Stimulated activated CD4-positive, alpha-beta T cell treated with anti-CD3 and anti-CD28 coated beads, TNF-alpha, amount 100 ng/mL, for 1 hour (primary cell): ENCODE measurements at regions not wholly inside any gene's neighbourhood (a gene's known extent, or its start where the extent isn't known, plus 50 kb on each side); places are given as distances from the start of the nearest gene placed in this dataset.

Experiments used
- DNase-seq, 3 donors: peaks; one replicate each; pipeline ENCODE4 v3.0.0-alpha.2; 2020; ENCODE audit warnings: low read depth in 3 of 3, low spot score in 1 of 3

DNA sequence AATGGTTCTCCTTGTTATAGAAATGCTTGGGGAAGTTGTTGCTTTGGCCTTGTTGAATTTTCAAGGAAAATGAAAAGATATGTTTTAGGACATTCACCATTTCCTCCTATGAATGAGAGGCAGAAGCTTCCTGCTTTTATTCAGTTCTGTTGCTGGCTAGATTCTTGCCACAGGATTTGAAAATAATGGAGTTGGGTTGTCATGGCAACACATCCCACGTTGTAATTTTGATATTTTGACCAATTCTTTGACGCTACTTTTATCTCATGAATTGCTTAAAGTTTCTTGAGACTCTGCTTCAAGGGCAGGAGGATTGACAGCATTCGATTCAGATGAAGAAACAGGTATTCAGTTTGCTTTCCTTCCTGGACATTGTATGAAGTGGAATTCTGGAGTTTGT is 331.5 kb downstream of the PRDM2 start:
- DNase-seq = no peak

DNA sequence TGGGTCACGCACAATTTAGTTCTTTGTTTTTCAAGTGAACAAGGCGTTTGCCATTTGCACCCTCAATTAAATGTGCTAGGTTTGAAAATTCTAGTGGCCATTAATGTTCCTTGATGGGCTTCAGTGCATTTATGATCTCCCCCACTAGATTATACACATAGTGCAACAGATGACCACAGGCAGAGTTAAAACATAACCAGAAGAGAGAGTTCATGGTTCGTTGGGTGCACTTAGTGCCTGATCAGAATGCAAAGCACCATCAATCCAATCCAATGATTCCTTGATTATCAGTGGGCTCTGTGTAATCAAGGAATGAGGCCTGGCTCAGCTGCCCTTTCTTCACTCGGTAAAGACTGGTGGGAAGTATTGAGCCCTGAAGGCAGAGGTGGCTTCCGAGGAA is 334.5 kb downstream of the PRDM2 start:
- DNase-seq = no peak

DNA sequence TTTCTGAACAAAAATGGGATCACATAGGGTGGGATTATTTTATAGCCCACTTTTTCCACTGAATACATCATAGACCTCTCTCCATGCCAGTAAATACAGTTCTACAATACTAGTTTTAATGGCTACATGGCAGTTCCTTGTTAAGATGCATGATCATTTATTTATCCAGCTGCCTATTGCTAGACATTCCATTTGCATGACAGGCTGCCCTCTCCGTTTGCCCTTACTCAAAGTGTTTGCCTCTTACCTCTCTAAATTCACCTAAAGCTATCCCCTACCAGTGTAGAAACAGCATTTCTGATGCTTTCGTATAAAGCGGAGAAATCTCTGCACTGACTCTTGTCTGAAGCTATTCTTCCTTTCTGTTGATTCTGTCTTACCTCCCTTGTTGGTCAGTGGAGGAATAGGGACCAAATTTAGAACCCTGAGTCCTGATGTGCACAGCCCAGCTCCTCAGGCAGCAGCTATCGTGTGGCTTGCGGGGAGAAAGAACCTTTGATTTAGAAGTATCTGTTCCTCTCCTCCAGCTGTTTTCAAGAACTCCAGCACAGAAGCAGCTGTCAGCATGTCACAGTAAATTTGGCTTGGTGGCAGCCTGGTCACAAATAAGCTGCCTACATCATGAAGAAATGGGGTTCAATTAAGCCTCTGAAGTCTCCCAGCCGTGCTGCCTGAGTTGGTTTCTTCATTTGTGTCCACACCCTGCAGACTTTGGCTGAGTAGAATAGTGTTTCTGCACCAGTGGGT is 337.3 kb downstream of the PRDM2 start:
- no peak for DNase-seq

DNA sequence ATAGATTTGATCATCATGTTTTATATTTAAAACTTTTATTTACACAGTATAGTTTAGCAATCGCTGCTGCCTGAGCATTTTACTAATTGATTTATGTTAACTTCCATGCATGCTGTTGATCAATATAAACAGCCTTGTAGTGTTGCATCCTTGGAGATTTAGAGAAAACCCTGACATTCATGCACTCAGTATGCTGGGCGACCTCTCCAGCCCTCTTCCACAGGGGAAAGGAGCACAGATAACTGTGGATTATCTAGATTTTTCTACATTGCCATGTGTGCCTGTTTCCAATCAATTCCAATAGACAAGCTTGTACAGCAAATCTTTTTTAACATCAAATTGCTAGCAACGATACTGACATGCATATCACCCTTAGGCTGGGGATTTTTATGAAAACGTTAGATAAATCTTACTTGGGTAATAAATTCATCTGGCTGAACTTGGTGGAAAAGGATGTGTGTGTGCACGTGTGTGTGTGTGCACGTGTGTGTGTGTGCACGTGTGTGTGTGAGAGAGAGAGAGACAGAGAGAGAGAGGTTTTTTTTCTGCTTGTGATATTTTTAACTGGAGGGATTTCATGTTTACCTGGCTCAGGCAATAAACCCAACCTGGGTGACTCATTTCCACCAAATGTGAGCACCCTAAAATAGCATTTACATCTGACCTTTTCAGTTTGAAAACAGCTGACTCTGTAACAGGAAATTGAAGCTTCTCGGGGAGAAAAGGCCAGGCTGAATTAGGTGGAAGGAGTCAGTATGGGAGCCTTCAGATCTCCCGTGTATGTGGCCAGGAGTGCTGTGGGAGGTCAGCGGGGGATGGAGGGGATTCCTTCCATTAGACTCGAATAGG is 339.8 kb downstream of the PRDM2 start:
- DNase-seq = no peak

DNA sequence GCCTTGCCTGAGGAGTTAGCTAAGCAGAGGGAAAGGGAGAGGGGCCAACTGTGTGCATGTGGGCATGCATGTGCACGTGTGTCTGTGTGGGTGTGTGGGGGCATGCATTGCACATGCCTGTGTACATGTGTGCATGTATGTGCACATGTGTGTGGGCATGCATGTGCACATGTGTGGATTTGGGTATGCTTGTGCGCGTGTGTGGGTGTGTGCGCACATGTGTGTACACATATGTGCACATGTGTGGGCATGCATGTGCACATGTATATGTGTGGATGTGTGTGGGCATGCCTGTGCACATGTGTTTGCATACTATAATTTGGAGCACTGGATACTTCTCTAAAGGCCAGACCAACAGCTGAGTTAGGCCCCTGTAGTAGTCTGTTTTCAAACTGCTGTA is 350.0 kb downstream of the PRDM2 start:
- no peak for DNase-seq

DNA sequence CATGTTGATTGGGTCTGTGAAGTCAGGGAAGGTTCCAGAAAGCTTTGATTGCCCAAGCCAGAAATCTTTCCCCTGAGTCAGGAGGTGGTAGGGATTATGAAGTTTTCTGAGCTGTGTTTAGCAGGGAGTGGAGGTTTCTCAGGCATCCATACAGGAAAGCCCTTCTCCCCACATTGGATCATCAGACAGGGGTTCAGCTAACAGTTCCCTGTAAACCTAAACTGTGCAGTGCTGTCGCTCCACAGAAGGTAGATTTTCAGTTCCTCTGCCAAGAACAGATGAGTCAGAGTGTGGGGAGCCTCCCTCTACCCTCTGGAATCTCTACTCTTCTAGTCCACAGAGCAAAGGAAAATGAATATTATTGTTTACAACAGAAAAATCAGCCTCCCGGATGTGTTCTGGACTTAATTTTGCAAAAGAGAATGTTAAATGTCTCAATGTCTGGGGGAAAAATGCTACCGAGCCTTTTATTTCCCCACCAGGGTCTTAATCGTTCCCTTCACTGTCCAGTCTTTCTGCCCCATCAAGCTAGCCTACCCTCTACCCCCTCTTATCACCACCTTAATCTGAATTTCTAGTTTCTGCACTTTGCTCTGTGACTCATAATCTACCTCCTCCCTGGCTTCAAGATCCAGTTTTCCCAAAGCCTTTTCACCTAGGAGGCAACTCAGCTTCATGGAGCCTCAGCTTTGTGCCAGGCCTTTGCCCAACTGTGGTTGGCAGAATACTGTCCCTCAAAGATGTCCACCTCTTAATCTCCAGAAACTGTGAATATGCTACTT is 355.6 kb downstream of the PRDM2 start:
- DNase-seq = no peak

DNA sequence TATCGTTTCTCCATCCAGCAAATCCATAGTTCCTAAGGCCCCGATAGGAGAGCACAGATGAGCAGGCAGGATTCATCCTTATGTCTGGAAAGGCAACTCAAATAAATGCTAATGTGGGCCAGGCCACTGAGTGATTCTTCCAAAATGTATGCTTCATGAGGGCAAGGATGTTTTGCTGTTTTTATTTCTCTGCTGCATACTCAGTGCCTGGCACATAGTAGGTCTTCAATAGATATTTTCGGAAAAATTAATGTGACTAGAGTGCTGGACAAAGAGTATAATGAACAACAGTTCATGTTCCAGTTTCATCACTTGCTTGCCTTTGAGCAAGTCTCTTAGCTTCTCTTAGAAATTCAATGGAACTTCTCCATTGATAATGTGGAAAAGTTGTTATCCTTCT is 357.7 kb downstream of the PRDM2 start:
- DNase-seq = no peak

DNA sequence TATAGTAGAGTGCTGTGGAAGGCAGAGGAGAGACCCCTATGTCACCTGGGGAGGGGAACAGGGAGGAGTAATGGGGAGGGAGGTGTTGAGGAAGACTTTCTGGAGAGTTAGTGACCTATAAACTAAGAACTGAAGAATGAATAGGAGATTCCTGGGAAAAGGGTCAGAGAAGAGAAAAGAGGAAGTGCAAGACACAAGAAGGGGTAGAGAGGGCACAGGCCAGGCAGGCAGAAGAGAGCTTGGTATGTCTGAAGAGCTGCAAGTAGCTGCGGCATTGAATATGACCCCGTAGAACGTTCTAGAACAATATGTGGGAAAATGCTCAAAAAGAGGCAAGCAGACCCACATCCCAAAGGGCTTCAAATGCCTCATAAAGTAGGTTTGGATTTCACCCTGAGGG is 361.2 kb downstream of the PRDM2 start:
- DNase-seq = no peak

DNA sequence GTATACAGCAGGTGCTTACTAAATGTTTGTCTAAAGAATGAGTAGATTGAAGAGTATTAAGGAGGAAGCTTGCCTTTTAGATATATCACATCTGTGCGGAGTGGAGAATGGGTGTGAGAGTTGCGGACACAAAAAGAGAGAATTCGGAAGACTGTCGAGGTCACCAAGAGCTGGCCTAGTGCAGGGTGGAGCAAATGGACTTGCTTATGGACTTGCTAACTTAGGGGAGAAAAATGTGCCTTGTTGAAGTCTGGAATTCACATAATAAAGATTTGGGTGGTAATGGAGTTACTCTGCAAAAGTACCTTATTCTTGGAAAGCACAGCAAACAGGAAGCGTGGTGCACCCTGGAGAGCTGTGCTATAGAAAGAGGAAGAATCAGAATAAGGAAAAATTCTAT is 361.7 kb downstream of the PRDM2 start:
- DNase-seq = no peak

DNA sequence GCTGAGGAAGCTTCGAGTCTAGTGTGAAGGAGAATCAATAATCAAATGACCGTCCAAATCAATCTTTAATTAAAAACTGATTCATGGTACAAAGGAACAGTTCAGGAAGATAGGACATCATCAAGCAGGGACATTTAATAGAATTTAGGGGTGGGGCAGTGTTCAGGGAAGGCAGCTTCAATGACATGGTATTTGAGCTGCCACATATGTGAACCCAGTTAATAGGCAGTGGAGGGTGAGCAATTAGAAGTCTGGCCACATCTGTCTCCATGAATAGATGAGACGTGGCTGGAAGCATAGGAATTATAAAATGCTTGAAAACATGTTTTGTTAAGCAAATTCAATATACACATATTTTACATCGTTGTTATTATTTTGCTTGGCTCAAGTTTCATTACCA is 362.7 kb downstream of the PRDM2 start:
- DNase-seq = no peak

DNA sequence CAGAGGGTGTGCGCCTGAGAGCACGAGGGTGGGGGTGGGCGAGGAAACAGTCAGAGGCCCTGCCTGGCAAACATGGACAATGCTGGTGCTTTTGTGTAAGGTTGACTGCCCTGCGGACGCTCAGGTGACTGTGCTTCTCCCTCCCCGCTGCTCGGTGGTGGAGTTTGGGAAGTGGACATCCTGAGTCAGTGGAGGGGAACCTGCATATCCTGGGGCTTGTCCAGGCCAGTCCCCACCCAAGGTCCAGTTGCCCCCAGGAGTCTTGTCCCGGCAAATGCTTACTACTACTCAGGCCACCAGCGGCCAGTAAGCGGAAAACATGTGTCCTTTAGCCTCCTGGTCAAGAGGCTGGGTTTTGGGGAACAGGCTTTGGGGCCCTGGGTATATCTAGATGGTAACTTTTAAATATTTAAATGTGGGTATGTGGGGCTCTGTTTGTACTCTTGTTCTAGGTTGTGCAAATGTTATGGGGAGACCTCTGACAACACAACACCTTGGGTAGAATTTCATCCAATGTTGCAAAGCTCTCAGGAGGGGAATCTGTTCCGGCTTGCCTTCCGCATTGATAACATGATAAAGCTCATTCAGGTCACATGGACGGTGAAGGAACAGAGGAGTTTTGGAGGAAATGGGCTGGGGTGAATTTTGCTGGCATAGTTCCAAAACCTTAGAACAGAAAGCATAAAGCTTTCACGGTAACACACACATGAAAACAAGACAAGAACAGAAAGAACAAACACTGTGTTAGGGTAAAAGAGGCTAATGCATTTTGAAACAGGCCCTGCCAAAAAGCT is 364.9 kb downstream of the PRDM2 start:
- no peak for DNase-seq

DNA sequence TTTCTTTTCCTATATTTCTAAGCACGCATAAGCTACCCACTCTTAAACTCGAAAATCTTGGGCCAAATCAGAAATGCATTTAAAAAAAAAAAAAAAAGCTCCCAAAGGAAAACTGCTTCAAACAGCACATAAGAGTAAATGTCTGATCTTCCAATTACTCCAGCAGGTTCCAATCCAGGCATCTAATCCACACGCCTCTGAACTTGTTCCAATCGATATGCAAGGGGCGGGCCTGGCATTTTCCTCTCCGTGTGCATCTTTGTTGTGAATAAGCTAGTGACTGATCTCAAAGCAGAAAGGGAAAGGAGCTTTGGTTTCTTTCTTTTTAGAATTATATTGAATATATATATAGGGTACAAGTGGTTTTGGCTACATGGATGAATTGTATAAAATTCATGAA is 365.5 kb downstream of the PRDM2 start:
- no peak for DNase-seq

DNA sequence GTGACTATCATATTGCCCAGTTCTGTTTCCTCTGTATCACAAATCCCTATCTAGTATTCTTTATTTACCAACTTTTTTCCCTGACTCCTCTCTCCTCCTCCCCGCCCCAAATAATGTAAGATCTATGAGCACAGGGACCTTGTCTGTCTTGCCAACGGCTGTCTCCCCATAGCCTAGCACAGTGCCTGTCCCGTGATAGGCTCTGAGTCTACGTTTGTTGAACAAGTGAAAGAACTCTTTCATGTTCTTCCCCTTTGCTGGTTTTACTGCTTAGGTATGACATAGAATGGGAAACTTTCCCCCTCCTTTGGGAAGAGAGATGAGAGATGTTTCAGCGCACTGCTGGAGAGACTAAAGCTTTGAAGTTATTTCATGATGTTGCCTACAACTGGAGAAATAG is 367.0 kb downstream of the PRDM2 start:
- DNase-seq = no peak

DNA sequence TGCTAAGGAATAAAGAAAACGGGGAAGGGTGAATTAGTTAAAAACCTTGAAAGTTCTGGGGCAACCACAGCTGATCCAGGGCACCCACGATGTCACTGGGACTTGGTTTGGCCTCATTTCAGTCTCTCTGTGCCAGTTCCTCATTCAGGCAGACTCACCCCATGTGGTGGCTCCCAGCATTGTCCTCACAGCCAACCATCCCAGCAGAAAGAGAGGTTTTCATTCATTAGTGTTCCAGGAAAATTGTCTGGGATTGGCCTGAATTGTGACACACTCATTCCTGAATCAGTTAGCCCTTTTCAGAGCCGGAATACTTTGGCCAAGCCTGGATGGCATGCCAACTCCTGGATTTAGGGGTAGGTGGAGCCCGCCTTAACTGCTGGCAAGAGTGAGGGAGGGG is 367.7 kb downstream of the PRDM2 start:
- DNase-seq = no peak

DNA sequence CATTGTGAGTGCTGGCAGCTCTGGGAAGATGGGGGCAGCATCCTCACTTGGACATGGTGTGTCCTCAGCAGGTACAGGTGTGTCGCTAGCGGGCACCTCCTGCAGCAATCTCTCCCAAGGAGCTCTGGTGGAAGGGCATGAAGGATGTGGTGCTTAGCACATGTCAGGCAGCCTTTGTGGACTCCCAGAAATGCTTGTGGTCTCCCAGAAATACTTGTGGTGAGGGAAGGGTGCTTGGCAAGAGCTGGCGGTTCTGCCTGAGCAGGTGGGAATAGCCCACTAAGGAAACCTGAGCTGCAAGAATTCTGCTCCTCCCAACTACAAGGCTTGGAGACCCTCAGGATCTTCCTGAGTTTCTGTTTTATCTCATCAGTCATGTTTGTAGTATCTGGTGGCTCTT is 371.6 kb downstream of the PRDM2 start:
- no peak for DNase-seq

DNA sequence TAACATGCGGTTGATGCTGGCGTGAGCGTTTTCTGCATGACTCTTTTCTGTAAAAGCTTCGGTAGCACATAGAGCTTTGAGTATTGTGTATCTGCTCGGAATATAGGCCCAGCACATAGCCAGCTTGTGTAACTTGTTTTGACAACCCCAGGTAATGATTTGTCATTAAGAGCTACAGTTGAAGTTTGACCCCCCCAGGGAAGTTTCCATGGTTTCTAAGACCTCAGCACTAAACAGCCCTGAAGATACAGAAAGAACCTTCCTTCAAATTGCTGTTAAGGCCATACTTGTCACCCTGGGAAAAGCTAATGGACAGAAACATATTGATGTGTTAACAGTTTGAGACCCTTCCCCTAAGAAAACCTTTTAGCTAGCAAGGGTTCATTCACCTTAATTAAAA is 380.7 kb downstream of the PRDM2 start:
- no peak for DNase-seq

DNA sequence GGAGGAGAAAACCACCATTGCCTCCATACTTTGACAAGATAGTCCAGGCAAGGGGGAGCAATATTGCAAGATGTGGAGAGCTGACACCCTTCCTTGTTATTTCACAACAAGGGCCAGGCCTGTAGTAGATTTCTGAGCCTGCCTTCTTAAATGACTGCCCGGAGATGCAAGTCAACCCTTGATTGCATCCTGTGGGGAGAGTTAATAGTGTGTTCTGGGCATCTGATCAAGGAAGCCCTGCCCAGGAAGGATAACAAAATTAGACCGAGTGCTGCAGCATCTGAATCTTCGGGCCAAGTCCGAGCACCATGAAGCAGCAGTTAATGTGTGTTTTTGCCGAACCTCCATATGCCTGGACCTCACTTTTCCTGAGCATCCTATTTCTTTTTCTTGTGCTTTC is 382.3 kb downstream of the PRDM2 start:
- DNase-seq = no peak

DNA sequence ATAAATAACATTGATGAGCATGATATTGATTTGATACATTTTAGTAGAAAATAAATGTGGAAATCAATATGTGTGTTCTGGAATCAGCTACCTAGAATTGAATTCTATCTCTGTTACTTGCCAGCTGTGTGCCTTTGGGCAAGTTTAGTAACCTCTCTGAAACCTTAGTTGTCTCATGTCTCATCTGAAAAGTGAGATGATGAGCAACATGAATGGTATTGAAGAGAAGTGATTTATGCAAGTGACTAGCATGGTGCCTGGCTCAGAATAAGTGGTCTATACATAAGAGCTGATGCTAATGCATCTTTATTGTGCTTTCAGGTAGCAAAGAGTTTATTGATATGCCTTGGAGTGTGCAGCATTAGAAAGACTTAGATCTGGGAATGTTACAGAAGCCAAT is 383.3 kb downstream of the PRDM2 start:
- no peak for DNase-seq

DNA sequence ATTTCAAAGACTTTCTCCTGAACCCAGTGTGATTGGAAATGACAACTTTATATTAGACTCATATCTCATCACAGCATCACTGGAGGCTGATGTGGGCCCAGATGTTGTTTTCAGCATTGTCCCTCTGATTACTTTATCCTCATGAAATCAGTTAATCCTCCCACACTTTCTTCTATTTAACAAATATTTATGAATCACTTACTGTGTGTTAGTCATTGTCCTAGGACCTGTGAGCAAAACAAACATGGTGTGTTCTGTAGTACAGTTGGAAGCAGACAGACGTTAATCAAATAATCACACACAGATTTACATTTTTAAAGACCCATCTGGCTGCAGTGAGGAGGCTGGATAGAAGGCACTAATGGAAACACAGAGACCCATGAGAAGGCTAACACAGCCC is 383.7 kb downstream of the PRDM2 start:
- no peak for DNase-seq

DNA sequence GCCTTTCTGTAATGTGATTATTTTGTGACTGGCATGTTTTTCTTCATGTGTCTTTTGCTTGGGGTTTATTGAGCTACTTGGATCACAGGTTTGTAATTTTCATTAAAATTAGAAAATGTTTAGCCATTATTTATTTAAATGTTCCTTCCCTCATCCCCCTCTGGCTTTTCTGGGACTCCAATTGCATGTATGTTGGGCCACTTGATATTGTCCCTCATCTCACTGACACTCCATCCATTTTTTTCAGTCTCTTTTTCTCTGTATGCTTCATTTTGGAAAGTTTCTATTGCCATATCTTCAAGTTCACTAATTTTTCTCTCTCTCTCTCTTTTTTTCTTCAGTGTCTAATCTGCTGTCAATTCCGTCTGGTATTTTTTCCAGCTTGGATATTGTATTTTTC is 390.1 kb downstream of the PRDM2 start:
- DNase-seq = no peak

DNA sequence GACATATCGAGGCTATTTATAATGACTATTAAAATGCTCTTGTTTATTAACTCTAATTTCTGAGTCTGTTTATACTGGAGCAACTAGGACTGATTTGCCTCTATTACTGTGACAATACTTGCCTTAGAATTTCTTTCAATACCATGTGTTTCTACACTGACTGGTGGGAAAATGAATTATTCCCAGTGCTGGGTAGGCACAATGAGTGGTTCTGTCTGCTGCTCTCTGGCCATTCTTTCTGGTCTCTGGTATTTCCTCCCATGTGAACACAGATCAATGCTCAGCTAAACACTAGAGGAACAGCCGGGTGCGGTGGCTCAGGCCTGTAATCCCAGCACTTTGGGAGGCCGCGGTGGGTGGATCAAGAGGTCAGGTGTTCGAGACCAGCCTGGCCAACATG is 390.5 kb downstream of the PRDM2 start:
- DNase-seq = no peak
